HG03469 (cell line): ENCODE measurements at regions not wholly inside any gene's neighbourhood (a gene's known extent, or its start where the extent isn't known, plus 50 kb on each side); places are given as distances from the start of the nearest gene placed in this dataset.

Experiments used
- ATAC-seq: cut with Tn5 transposase; IDR thresholded peaks from one replicate; pipeline ENCODE4 v1.9.1; 2021; ENCODE audit warnings: mild to moderate bottlenecking, moderate library complexity, moderate number of reproducible peaks; ENCODE audit not compliant: unreplicated experiment

GRCh38 chr4:152100379-152101201 is 339.8 kb upstream of the GATB start:
- ATAC-seq: no peak

GRCh38 chr4:152099981-152100378 is 339.2 kb upstream of the GATB start:
- ATAC-seq: no peak

GRCh38 chr4:152099555-152099954 is 338.7 kb upstream of the GATB start:
- ATAC-seq: no peak

- no peak for ATAC-seq
Observed at GRCh38 chr4:152099061-152099425, 338.2 kb upstream of the GATB start.

- ATAC-seq: no peak
Observed at GRCh38 chr4:152098365-152099060, 337.7 kb upstream of the GATB start.

GRCh38 chr4:152097371-152097770 is 336.6 kb upstream of the GATB start:
- ATAC-seq: no peak

- no peak for ATAC-seq
Observed at GRCh38 chr4:152095701-152096070, 334.9 kb upstream of the GATB start.

GRCh38 chr4:152094970-152095700 is 334.3 kb upstream of the GATB start:
- no peak for ATAC-seq

- no peak for ATAC-seq
Observed at GRCh38 chr4:152091405-152091804, 330.6 kb upstream of the GATB start.

GRCh38 chr4:152090543-152090942 is 329.7 kb upstream of the GATB start:
- ATAC-seq: no peak

- no peak for ATAC-seq
Observed at GRCh38 chr4:152089584-152089983, 328.8 kb upstream of the GATB start.

- no peak for ATAC-seq
Observed at GRCh38 chr4:152087335-152087734, 326.5 kb upstream of the GATB start.

- no peak for ATAC-seq
Observed at GRCh38 chr4:152085657-152086056, 324.9 kb upstream of the GATB start.

- ATAC-seq: no peak
Observed at GRCh38 chr4:152083338-152083737, 322.5 kb upstream of the GATB start.

GRCh38 chr4:152081024-152081423 is 320.2 kb upstream of the GATB start:
- ATAC-seq: no peak

- no peak for ATAC-seq
Observed at GRCh38 chr4:152079543-152080293, 318.9 kb upstream of the GATB start.

GRCh38 chr4:152079079-152079478 is 318.3 kb upstream of the GATB start:
- no peak for ATAC-seq

GRCh38 chr4:152077582-152077981 is 316.8 kb upstream of the GATB start:
- ATAC-seq: no peak

GRCh38 chr4:152075253-152075928 is 314.6 kb upstream of the GATB start:
- no peak for ATAC-seq

- no peak for ATAC-seq
Observed at GRCh38 chr4:152074573-152074972, 313.8 kb upstream of the GATB start.

- ATAC-seq: no peak
Observed at GRCh38 chr4:152074088-152074437, 313.3 kb upstream of the GATB start.
